Right renal pelvis (tissue), 4 donors: ENCODE measurements at regions not wholly inside any gene's neighbourhood (a gene's known extent, or its start where the extent isn't known, plus 50 kb on each side); places are given as distances from the start of the nearest gene placed in this dataset.
A peak's percentile ranks its signal among the peaks of the same experiment; 100 is the strongest.
"Not testable (repeated sequence)": the region's sequence is repeated elsewhere in the genome, so short reads cannot be mapped to it uniquely, and the experiment has no call there.

Experiments used
- DNase-seq, 4 donors: peaks; one replicate each; pipeline ENCODE4 v3.0.0-alpha.2; 2013; ENCODE audit warnings: low read depth in 4 of 4, low spot score in 3 of 4, missing footprints in 1 of 4

- no peak for DNase-seq
Measured at GRCh38 chr16:61214780-61215179, 821.5 kb downstream of the CDH8 start.

- DNase-seq: no peak
Measured at GRCh38 chr16:61210076-61210475, 826.2 kb downstream of the CDH8 start.

GRCh38 chr16:61195006-61195405 is 841.2 kb downstream of the CDH8 start:
- no peak for DNase-seq

GRCh38 chr16:61194573-61194972 is 841.7 kb downstream of the CDH8 start:
- no peak for DNase-seq

GRCh38 chr16:61182391-61182790 is 853.8 kb downstream of the CDH8 start:
- no peak for DNase-seq

- DNase-seq: no peak
Measured at GRCh38 chr16:61181982-61182381, 854.3 kb downstream of the CDH8 start.

GRCh38 chr16:61179561-61179960 is 856.7 kb downstream of the CDH8 start:
- DNase-seq: no peak

- no peak for DNase-seq
Measured at GRCh38 chr16:61165797-61166196, 870.4 kb downstream of the CDH8 start.

- DNase-seq: no peak
Measured at GRCh38 chr16:61150351-61150750, 885.9 kb downstream of the CDH8 start.

- no peak for DNase-seq
Measured at GRCh38 chr16:61149709-61150108, 886.5 kb downstream of the CDH8 start.

- no peak for DNase-seq
Measured at GRCh38 chr16:61148930-61149329, 887.3 kb downstream of the CDH8 start.

- DNase-seq: no peak
Measured at GRCh38 chr16:61146429-61146828, 889.8 kb downstream of the CDH8 start.

- DNase-seq: no peak
Measured at GRCh38 chr16:61131447-61131846, 904.8 kb downstream of the CDH8 start.

GRCh38 chr16:61128545-61129323 is 907.5 kb downstream of the CDH8 start:
- no peak for DNase-seq

GRCh38 chr16:61105544-61105943 is 930.7 kb downstream of the CDH8 start:
- DNase-seq: no peak

- DNase-seq: no peak
Measured at GRCh38 chr16:61098505-61098904, 937.7 kb downstream of the CDH8 start.

GRCh38 chr16:61091300-61091699 is 944.9 kb downstream of the CDH8 start:
- DNase-seq: not testable (repeated sequence)

GRCh38 chr16:61083711-61084110 is 952.5 kb downstream of the CDH8 start:
- DNase-seq: no peak

- no peak for DNase-seq
Measured at GRCh38 chr16:61074324-61074723, 961.9 kb downstream of the CDH8 start.

- DNase-seq: no peak
Measured at GRCh38 chr16:61057635-61058034, 978.6 kb downstream of the CDH8 start.

GRCh38 chr16:61050547-61050946 is 985.7 kb downstream of the CDH8 start:
- no peak for DNase-seq

GRCh38 chr16:61045931-61046330 is 990.3 kb downstream of the CDH8 start:
- DNase-seq: no peak

GRCh38 chr16:61042737-61043136 is 993.5 kb downstream of the CDH8 start:
- peak; percentile 12 to 22 (median 20) for DNase-seq
